Retinal pigment epithelial cell (primary cell): ENCODE measurements at regions not wholly inside any gene's neighbourhood (a gene's known extent, or its start where the extent isn't known, plus 50 kb on each side); places are given as distances from the start of the nearest gene placed in this dataset.
"Not testable (repeated sequence)": the region's sequence is repeated elsewhere in the genome, so short reads cannot be mapped to it uniquely, and the experiment has no call there.

Experiments used
- DNase-seq: peaks from one replicate; pipeline ENCODE4 v3.0.0-alpha.2; 2010; ENCODE audit warnings: low read depth
- H3K4me3 ChIP-seq: 2 replicates; pipeline ENCODE4 v1.5.1; 2011; ENCODE audit warnings: mild to moderate bottlenecking, low read length, control low read depth, moderate library complexity
- CTCF ChIP-seq: conservative IDR thresholded peaks from 2 replicates; pipeline ENCODE4 v1.5.1; 2011; ENCODE audit warnings: low read depth, low read length, control low read depth, inconsistent platforms

GRCh38 chr4:122083351-122083750 lies 68.8 kb upstream of the BLTP1 start:
- no peak overlapping the region for H3K4me3 ChIP-seq
- no peak for TF ChIP-seq CTCF
- DNase-seq: no peak

- no peak for DNase-seq
- no peak for TF ChIP-seq CTCF
- H3K4me3 ChIP-seq: no peak overlapping the region
These were observed 69.5 kb upstream of the BLTP1 start for GRCh38 chr4:122082661-122083060.

- not testable (repeated sequence) for H3K4me3 ChIP-seq, DNase-seq
These were observed 74.5 kb upstream of the BLTP1 start for GRCh38 chr4:122077653-122078052.

- DNase-seq, H3K4me3 ChIP-seq: not testable (repeated sequence)
These were observed 75.3 kb upstream of the BLTP1 start for GRCh38 chr4:122076835-122077234.

- no peak overlapping the region for H3K4me3 ChIP-seq
- DNase-seq: no peak
- no peak for TF ChIP-seq CTCF
These were observed 78.5 kb upstream of the BLTP1 start for GRCh38 chr4:122073615-122074014.

GRCh38 chr4:122065915-122066314 lies 86.2 kb upstream of the BLTP1 start:
- DNase-seq: no peak
- TF ChIP-seq CTCF: no peak
- H3K4me3 ChIP-seq: no peak overlapping the region

GRCh38 chr4:122065149-122065548 lies 87.0 kb upstream of the BLTP1 start:
- no peak for TF ChIP-seq CTCF
- peak; percentile 14 for DNase-seq

GRCh38 chr4:122053186-122053585 lies 98.9 kb upstream of the BLTP1 start:
- no peak for TF ChIP-seq CTCF
- H3K4me3 ChIP-seq: no peak overlapping the region
- DNase-seq: no peak

More at GRCh38 chr4:122065149-122065548, 87.0 kb upstream of the BLTP1 start:
- no peak overlapping the region for H3K4me3 ChIP-seq
